Right cardiac atrium (tissue), 5 donors: ENCODE measurements at regions not wholly inside any gene's neighbourhood (a gene's known extent, or its start where the extent isn't known, plus 50 kb on each side); places are given as distances from the start of the nearest gene placed in this dataset.

ENCODE experiments used
- ATAC-seq, 2 donors: fragments of 200-7000 bp; cut with Tn5 transposase; one replicate each; pipeline versions ENCODE4 v1.8.0 to v1.9.1; 2020; ENCODE audit warnings: moderate library complexity in 2 of 2, mild to moderate bottlenecking in 1 of 2
- DNase-seq, 3 donors: peaks; one replicate each; pipeline ENCODE4 v3.0.0-alpha.2; 2020
- H3K27ac ChIP-seq: one replicate; pipeline ENCODE4 v1.5.1; 2013; ENCODE audit warnings: mild to moderate bottlenecking, low read length, control low read depth, moderate library complexity
- H3K27me3 ChIP-seq: one replicate; pipeline ENCODE4 v1.6.1; 2013; ENCODE audit not compliant: control insufficient read depth, insufficient read depth
- H3K4me1 ChIP-seq: one replicate; pipeline ENCODE4 v1.6.1; 2013; ENCODE audit warnings: low read length; ENCODE audit not compliant: control insufficient read depth, insufficient read depth
- H3K4me3 ChIP-seq: one replicate; pipeline ENCODE4 v1.5.1; 2013; ENCODE audit warnings: low read length, control low read depth
- H3K9me3 ChIP-seq: one replicate; pipeline ENCODE4 v1.6.1; 2013; ENCODE audit warnings: low read length; ENCODE audit not compliant: control insufficient read depth
- WGBS: extraction: QIAGEN DNeasy Blood & Tissue Kit; methylation state at CpG from one replicate; pipeline ENCODE4 v1.1.7; 2013; 5-methylcytosine and 5-hydroxymethylcytosine counted together
- intact Hi-C, 4 donors: fragments of 100-400 bp; cut with DNase I; formaldehyde crosslinking; loops; one replicate each; pipeline versions ENCODE4 v1.11.0 to v1.14.0; 2022 to 2023
- donor health status: healthy with polysubstance abuse.
- donor health status: DM: no; HTN: yes; CAD: no.
- donor health status: DM: no; HTN: no; CAD: no.
- donor health status: DM: no; HTN: yes; CAD: no; lungs with severe emphysema.
- donor health status: DM: yes; HTN: yes; CAD: no.

DNA sequence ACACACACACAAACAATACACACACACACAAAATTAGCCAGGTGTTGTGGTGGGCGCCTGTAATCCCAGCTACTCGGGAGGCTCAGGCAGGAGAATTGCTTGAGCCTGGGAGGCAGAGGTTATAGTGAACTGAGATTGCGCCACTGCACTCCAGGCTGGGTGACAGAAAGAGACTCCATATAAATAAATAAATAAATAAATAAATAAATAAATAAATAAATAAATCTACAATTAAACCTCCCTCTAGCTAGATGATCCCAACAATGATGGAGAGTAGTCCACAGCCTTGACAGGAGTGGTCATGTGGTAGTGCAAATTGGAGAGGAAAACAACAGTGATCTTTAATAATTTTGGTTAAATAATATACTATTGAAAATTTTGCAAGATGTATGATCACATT is 1739.0 kb upstream of the C9orf72 start:
- Histone ChIP-seq H3K4me1 (no peaks in the 10 kb centered on the region), H3K4me3 (no peak overlapping the region), H3K27me3 (no peaks in the 10 kb centered on the region), H3K9me3 (no peaks in the 10 kb centered on the region), H3K27ac (no peak overlapping the region)
- intact Hi-C loops, result no loop called here
- DNase-seq (no peak), ATAC-seq (no peak)
- 94% methylated on average over 3 of the region's 3 CpGs for WGBS

DNA sequence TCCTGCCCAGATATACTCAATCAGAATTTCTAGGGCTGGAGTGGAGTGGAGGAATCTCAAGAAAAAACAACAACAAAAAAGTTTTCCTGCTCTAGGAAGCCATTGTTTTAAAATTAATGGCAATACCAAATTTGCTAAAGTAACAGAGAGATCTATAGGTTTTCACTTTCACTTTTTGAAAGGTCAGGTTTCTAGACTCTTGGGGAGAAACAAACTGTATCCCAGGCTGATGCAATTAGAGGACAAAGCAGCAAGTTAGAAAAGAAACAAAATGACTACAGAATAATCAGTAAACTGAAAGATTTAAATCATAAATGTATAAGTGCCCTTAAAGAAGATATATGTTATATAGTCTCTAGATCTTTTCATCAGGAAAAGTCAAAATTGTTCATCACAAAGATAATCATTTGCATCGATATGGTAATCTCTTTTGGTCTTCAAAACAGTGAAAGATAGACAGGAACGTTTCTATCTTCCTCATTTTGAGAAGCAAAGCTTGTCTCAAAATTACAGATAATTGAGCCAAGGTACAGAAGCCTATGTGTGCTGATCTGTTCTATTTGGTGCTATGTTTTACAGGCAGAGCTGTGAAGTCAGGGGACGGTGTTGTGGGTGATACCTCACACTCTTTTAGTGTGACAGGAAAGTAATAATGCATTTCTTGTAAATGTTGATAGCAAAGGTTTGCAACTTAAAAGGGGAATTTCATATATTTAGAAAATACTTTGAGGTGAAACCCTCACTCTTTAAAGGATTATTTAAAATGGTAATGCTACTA is 1746.6 kb upstream of the C9orf72 start:
- 56% methylated on average over 3 of the region's 3 CpGs for WGBS
- Histone ChIP-seq H3K9me3 (no peaks in the 10 kb centered on the region), H3K27me3 (no peaks in the 10 kb centered on the region), H3K27ac (no peak overlapping the region), H3K4me3 (no peak overlapping the region), H3K4me1 (no peaks in the 10 kb centered on the region)
- ATAC-seq (no peak), DNase-seq (no peak)
- intact Hi-C loops, result no loop called here

DNA sequence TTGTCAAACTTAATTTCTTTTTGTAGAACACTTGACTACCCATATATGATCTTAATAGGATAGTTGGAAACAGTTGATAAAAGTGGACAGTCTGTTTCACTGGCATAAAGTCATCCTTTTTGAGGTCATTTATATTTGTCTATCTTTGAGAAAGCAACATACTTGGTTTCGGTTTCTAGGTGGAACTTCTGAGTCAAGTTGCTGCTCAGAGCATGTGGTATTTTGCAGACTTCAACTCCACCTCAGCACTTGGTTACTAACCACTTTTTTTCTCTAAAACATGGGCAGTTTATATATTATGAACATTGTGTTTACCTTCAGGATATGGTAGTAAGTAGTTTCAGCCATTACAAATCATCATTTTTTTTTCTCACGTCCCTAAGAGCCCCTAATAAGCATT is 1749.0 kb upstream of the C9orf72 start:
- H3K9me3 ChIP-seq, result no peaks in the 10 kb centered on the region
- no peak for ATAC-seq
- intact Hi-C loops, result no loop called here
- no peak for DNase-seq
- WGBS, result 70% methylated on average over 2 of the region's 2 CpGs
- H3K4me1 ChIP-seq, result no peaks in the 10 kb centered on the region
- no peaks in the 10 kb centered on the region for H3K27me3 ChIP-seq
- no peak overlapping the region for H3K27ac ChIP-seq
- H3K4me3 ChIP-seq, result no peak overlapping the region

DNA sequence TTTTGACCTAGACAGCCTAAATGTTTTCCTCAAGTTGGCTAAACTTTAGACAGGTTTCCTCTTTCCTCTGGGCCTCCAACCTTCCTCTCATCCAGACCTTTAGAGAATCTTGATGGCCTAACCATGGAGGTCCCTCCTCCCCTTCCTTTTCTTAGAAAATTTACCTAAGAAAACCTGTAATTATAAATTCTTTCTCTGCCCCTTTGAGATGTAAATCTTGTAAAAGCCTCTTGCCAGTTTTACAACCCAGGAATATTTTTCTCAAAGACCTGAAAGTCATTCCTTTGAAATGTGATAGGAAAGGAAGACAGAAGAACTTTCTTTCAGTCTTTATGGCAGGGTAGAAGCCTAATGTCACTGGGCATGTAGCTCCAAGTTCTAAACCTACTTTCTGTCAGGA is 1752.6 kb upstream of the C9orf72 start:
- no peak overlapping the region for H3K4me3 ChIP-seq
- ATAC-seq (no peak), DNase-seq (no peak)
- intact Hi-C loops, result no loop called here
- H3K4me1 ChIP-seq, result no peaks in the 10 kb centered on the region
- H3K27me3 ChIP-seq, result no peaks in the 10 kb centered on the region
- no peak overlapping the region for H3K27ac ChIP-seq
- H3K9me3 ChIP-seq, result no peaks in the 10 kb centered on the region

DNA sequence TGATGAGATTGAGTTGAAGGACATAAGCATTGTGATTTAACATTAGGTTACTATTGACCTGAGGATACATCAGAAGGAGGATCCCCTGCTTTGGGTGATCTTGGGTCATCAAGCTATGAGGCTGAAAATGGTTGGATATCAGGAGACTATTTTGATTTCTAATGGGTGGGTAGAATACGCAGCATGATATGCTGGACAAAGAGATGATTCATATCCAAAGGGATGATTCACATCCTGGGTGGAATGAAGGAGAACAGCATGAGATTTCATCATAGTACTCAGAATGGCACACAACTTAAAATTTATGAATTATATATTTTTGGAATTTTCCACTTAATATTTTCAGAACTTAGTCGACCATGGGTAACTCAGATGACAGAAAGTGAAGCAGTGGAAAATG is 1759.5 kb upstream of the C9orf72 start:
- ATAC-seq (no peak), DNase-seq (no peak)
- Histone ChIP-seq H3K4me3 (no peak overlapping the region), H3K27ac (no peak overlapping the region), H3K9me3 (no peaks in the 10 kb centered on the region), H3K27me3 (no peaks in the 10 kb centered on the region), H3K4me1 (no peaks in the 10 kb centered on the region)
- 69% methylated on average over 2 of the region's 2 CpGs for WGBS
- intact Hi-C loops, result no loop called here

DNA sequence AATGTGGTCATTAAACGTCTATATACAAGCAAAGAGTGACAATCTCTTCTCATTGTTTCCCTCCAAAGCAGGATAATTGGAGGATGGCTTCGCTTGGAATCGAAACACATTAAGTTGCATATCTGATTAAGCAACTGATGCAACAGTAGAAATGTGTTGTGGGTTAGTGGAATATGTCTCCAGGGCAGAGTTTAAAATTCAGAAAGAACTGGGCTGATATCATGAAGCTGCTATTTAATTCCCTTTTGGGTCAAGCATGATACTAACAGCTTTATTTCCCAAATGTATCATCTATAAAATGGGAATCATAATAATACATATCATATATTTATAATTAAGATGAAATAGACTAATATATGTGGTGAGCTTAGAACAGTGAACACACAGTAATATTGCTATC is 1763.0 kb upstream of the C9orf72 start:
- no peaks in the 10 kb centered on the region for H3K4me1 ChIP-seq
- H3K27ac ChIP-seq, result no peak overlapping the region
- no peak overlapping the region for H3K4me3 ChIP-seq
- DNase-seq (no peak), ATAC-seq (no peak)
- intact Hi-C loops, result no loop called here
- H3K9me3 ChIP-seq, result no peaks in the 10 kb centered on the region
- WGBS, result 83% methylated on average over 3 of the region's 3 CpGs
- H3K27me3 ChIP-seq, result no peaks in the 10 kb centered on the region

DNA sequence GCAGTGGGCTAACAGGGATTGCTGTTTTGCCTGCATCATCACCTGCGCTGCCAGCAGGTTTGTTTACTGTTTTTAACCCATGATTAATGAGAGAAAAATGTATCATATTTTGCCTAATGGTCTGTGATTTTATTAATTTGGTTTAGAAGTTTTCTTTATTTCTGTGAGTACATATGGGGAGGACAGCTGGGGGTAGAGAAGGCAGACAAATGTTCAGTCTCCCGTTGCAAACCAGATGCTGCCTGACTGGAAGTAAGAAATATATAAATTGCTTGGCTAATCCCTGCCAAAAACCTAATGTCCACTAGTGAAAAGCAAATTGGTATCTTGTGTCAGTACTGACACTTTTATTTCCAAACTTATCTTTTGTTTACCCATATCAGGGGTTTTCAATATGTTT is 1766.1 kb upstream of the C9orf72 start:
- H3K4me3 ChIP-seq, result no peak overlapping the region
- no peaks in the 10 kb centered on the region for H3K27me3 ChIP-seq
- DNase-seq (no peak), ATAC-seq (no peak)
- intact Hi-C loops, result no loop called here
- H3K27ac ChIP-seq, result no peak overlapping the region
- no peaks in the 10 kb centered on the region for H3K4me1 ChIP-seq
- WGBS, result 64% methylated on average over 2 of the region's 2 CpGs
- H3K9me3 ChIP-seq, result no peaks in the 10 kb centered on the region

DNA sequence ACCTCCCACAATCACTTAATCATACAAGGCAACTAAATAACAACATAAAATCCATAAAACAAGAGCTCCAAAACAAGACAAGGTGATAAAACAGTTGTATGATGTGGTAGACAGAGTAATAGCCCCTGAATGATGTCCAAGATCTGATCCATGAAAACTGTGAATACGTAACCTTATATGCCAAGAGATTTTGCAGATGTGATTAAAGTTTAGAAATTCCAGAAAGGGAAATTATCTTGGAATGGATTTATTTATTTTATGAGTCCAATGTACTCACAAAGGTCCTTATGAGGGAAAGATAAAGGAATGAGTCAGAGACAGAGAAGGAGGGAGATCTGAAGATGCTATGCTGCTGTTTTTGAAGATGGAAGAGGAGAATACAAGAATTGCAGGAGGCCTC is 1775.7 kb upstream of the C9orf72 start:
- H3K27me3 ChIP-seq, result no peaks in the 10 kb centered on the region
- no peak for ATAC-seq
- 69% methylated on average over 1 of the region's 1 CpG for WGBS
- no peak overlapping the region for H3K27ac ChIP-seq
- H3K4me3 ChIP-seq, result no peak overlapping the region
- intact Hi-C loops, result no loop called here
- DNase-seq, result no peak
- H3K9me3 ChIP-seq, result no peaks in the 10 kb centered on the region
- no peaks in the 10 kb centered on the region for H3K4me1 ChIP-seq

DNA sequence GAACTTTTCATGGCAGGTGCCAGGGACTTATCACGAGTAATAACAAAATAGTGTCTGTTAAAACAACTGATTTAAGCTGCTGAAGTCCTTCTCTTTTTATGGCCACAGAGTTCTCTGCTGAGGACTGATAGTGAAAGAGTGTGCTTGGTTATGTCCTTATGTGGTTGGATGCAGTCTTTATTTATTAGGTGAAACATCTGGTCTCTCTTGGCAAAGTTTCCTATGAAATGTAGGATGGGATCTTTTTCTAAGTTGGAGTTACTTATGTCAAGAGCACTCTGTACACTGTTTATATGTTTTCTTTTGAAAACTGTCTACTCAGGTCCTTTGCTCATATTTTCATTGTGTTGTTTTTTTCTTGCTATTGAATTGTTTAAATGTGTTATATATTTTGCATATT is 1816.1 kb upstream of the C9orf72 start:
- Histone ChIP-seq H3K4me1 (no peaks in the 10 kb centered on the region), H3K27ac (no peak overlapping the region), H3K9me3 (no peaks in the 10 kb centered on the region), H3K4me3 (no peak overlapping the region), H3K27me3 (no peaks in the 10 kb centered on the region)
- DNase-seq (no peak), ATAC-seq (no peak)
- intact Hi-C loops, result no loop called here
- WGBS, result 56% methylated on average over 1 of the region's 1 CpG

DNA sequence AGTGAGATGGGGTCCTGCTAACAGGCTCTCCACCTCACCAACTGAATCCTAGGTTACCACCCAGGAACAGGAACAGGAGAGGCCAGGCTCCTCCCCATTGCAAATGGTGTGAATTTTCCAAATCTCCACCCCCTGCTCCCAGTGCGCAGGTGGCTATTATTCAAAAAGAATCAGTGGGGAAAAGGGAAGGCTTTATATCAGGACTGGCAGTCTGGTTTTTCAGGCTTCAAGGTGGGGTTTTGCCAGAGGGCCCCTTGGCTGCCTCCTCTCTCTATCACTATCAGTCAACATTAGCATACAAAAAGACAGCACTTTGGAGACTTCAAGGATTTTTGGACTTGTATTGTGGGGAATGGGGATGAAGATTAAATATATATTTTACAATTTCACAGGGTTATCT is 1817.6 kb upstream of the C9orf72 start:
- DNase-seq, result no peak
- no peaks in the 10 kb centered on the region for H3K27me3 ChIP-seq
- no peak for ATAC-seq
- H3K27ac ChIP-seq, result no peak overlapping the region
- 83% methylated on average over 1 of the region's 1 CpG for WGBS
- intact Hi-C loops, result no loop called here
- no peaks in the 10 kb centered on the region for H3K9me3 ChIP-seq
- H3K4me3 ChIP-seq, result no peak overlapping the region
- H3K4me1 ChIP-seq, result no peaks in the 10 kb centered on the region

DNA sequence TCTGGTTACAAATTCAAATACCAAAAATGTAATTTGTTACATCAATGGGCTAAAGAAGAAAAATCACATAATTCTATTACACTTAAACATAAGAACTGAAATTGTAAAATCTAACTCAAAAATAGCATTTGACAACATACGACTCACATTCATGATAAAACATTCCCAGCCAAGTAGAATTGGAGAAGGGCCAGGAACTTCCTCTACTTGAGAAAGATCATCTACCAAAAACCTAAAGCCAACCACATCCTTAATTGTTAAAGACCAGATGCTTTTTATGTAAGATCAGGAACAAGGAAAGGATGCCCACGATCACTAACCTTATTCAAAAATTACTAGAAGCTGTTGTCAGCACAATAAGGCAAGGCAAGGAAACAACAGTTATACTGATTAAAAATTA is 1819.8 kb upstream of the C9orf72 start:
- Histone ChIP-seq H3K27ac (no peak overlapping the region), H3K27me3 (no peaks in the 10 kb centered on the region), H3K9me3 (no peaks in the 10 kb centered on the region), H3K4me1 (no peaks in the 10 kb centered on the region), H3K4me3 (no peak overlapping the region)
- DNase-seq, result no peak
- intact Hi-C loops, result no loop called here
- 43% methylated on average over 2 of the region's 2 CpGs for WGBS
- no peak for ATAC-seq

DNA sequence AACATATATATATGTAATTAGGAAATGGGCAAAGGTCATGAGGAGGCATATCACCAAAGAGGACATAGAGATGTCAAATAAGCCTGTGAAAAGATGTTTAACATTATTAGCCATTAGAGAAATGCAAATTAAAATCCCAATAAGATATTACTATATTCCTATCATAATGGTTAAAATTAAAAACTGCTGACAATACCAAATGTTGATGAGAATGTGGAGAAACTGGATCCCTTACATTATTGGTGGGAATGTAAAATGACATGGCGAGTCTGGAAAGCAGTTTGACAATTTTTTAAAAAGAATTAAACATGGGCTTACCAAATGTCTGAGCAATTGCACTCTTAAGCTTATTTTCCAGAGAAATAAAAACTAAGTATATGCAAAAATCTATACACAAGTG is 1821.6 kb upstream of the C9orf72 start:
- Histone ChIP-seq H3K27ac (no peak overlapping the region), H3K27me3 (no peaks in the 10 kb centered on the region), H3K4me3 (no peak overlapping the region), H3K4me1 (no peaks in the 10 kb centered on the region), H3K9me3 (no peaks in the 10 kb centered on the region)
- ATAC-seq (no peak), DNase-seq (no peak)
- intact Hi-C loops, result no loop called here
- 64% methylated on average over 1 of the region's 1 CpG for WGBS
